GM19193 (cell line): ENCODE measurements at regions not wholly inside any gene's neighbourhood (a gene's known extent, or its start where the extent isn't known, plus 50 kb on each side); places are given as distances from the start of the nearest gene placed in this dataset.

Experiments
- POLR2A ChIP-seq: IDR thresholded peaks from 4 replicates; pipeline ENCODE4 v1.6.1; 2011; ENCODE audit not compliant: insufficient read depth, insufficient read length; ENCODE audit errors: extremely low read depth

GRCh38 chr12:104906695-104907094 is 51.4 kb downstream of the SLC41A2 start:
- no peak for TF ChIP-seq POLR2A

DNA sequence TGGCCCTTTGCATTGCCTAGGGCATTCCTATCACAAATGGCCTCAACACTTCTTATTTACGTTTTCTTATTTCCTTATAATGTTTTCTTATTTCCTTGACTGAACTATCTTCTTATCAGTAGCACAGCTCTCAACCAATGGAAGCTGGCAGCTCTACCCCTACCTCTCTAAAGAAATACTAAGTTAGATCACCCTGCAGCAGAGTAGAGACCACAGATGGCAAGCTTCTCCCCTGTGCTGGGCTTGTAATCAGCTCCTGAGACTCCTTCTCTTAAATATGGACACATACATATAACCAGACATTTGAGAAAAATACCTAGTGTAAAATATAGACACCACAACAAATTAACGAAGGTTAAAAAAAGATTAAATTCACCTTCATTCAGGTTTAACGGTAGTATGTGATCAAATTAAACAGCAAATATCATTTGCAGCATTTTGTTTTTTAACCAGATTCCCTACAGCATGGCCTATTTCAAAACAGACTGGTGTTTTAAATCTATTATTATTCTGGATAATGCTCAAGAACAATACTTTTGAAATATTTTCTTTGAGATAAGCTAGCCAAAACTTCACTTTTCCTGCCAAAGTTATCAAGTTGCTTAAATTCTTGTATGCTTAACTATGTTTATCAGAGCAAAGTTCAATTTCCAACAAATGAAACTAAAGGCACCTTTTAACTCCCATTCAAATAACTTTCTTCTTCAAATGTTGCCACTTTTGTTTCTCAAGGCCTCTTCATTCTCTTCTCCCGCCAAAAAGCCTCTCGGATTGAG is 54.3 kb downstream of the SLC41A2 start:
- no peak for TF ChIP-seq POLR2A

GRCh38 chr12:104902125-104902524 is 56.0 kb downstream of the SLC41A2 start:
- TF ChIP-seq POLR2A = no peak

- no peak for TF ChIP-seq POLR2A
These were observed 61.4 kb downstream of the SLC41A2 start for GRCh38 chr12:104896710-104897109.

- TF ChIP-seq POLR2A = no peak
These were observed 61.9 kb downstream of the SLC41A2 start for GRCh38 chr12:104896146-104896545.

DNA sequence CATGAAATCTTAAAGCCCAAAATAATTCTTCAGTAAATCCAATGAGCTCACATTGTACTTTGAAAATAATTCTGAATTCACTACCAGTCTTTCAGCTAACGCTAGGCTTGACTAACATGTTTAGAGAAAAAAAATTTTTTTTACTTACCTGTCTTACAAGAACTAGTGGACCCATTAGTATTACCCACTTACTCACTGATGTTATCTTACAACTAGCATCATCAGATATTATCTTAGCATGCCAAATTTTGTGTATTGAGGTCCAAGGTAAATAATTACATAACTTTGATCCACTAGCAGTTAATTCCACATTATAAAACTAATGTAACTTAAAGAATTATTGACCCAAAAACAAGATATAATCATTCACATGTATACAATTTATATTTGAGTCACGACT is 62.7 kb downstream of the SLC41A2 start:
- no peak for TF ChIP-seq POLR2A

DNA sequence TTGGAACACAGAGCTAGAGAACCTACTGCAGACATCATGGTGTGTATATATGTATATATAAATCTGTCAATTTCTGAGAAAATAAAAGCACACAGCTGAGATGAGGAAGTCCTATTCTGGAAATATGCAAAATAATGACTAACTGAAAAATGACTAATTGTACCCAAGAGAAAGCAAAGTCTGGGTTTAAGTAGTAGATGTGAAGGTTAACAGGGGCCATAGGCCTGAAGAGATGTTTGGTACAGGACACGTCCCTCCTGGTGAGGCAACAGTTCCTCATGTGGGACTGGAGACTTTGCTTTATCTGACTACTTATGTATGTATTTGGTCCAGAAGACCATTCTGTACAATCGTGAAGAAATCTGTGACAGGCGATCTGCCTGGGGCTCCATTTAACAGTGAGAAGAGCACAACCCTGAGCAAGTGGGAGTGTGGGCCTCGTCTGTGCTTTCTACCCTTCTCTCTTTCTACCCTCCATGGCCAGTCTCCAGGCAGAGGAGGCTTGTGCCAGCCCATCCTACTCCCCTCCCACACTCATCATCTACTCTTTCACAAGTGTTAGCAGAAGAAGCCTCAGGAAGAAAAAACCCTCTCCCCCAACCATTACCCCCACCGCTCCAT is 67.5 kb downstream of the SLC41A2 start:
- TF ChIP-seq POLR2A = peak; percentile 18

DNA sequence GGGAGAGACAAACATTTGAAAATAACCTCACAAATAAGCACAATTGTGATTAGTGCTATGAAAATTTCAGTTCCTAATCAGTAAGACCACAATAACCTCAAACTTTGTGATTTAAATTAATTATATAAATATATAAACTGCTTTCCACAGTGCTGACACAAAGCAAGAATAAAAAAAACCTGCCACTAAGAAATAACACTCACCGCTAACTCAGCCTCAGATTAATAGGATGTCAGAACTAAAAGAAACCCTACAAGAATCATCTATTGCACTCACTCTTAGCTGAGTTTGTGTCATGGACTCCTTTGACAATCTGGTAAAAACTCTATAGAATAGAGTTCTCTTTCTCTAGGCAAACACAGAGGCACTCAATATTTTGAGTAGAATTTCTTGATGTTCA is 68.4 kb downstream of the SLC41A2 start:
- TF ChIP-seq POLR2A = no peak

GRCh38 chr12:104888892-104889291 is 69.2 kb downstream of the SLC41A2 start:
- TF ChIP-seq POLR2A = no peak

- TF ChIP-seq POLR2A = no peak
These were observed 69.6 kb downstream of the SLC41A2 start for GRCh38 chr12:104888481-104888880.

DNA sequence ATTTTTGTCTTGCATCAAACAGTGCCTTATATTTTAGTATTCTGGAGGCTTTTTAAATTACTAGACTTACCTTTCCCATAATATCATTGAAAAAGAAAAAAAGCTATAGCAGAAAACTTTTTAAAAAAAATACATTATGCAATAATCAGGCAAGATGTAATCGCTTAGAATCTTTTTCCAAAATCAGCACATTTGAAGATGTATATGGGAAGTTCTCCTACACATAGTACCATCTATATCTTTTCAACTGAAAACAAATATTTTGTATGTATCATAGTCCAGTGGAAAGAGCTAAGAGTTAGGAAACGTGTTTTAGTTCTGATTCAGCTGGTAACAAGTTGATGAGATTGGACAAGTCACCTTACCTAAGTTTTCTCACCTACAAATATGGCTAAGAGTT is 70.6 kb downstream of the SLC41A2 start:
- TF ChIP-seq POLR2A = no peak

DNA sequence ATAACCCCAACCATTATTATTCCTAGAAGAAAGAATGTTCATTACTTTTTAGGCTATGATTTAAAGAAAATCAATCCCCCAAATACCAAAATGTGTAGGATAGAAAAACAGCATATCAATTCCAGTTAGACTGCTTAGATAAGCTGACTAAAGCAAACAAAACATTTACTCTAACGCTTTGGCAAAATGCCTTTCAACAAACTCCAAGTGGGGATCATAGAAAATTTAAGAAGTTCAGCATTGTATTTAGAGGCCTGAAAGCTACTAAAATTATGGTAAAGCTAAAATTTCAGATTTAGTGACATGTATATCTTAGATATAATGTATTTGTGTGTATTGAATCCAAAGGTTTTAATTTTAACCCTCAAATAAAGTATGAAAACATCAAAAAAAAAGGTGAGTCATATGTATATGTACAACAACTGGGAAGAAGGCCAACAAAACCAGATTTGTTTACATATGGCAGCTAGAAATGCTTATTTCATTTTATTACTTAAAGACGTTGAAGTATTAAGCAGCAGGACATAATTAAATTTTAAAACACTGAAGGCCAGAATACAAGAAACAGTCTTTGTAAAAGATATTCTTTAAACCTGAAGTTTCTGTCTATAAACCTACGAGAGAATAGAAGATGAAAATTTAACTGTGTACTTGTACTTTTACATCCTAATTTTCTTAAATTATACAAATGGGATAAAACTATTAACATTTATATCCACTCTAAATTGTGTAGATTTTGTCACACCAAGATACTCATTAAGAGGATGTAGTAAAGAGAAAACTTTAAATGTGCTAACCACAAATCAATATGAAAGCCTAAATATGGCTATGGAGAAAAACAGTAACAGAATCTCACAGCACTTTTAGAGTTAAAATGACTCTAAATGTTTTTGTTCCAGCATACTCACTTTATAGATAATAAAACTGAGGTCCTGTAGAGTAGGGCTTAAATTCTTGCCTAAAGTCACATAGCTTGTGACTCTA is 71.4 kb downstream of the SLC41A2 start:
- no peak for TF ChIP-seq POLR2A

- no peak for TF ChIP-seq POLR2A
These were observed 80.9 kb downstream of the SLC41A2 start for GRCh38 chr12:104877103-104877705.

GRCh38 chr12:104873374-104873773 is 84.7 kb downstream of the SLC41A2 start:
- no peak for TF ChIP-seq POLR2A

- no peak for TF ChIP-seq POLR2A
These were observed 87.3 kb downstream of the SLC41A2 start for GRCh38 chr12:104870797-104871196.
